HG03064 (cell line): ENCODE measurements at regions not wholly inside any gene's neighbourhood (a gene's known extent, or its start where the extent isn't known, plus 50 kb on each side); places are given as distances from the start of the nearest gene placed in this dataset.
"Not testable (repeated sequence)": the region's sequence is repeated elsewhere in the genome, so short reads cannot be mapped to it uniquely, and the experiment has no call there.

ENCODE experiments used
- ATAC-seq: cut with Tn5 transposase; IDR thresholded peaks from one replicate; pipeline ENCODE4 v1.9.1; 2021; ENCODE audit warnings: low read depth; ENCODE audit not compliant: unreplicated experiment

DNA sequence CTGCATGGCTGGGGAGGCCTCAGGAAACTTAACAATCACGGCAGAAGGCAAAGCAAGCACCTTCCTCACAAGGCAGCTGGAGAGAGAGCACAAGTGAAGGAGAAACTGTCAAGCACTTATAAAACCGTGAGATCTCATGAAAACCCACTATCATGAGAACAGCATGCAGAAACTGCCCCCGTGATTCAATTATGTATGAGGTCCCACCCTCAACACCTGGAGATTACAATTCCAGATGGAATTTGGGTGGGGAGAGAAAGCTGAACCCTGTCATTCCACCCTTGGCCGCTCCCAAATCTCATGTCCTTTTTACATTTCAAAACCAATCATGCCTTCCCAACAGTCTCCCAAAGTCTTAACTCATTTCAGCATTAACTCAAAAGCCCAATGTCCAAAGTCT is 107.2 kb upstream of the ECI2 start:
- no peak for ATAC-seq

DNA sequence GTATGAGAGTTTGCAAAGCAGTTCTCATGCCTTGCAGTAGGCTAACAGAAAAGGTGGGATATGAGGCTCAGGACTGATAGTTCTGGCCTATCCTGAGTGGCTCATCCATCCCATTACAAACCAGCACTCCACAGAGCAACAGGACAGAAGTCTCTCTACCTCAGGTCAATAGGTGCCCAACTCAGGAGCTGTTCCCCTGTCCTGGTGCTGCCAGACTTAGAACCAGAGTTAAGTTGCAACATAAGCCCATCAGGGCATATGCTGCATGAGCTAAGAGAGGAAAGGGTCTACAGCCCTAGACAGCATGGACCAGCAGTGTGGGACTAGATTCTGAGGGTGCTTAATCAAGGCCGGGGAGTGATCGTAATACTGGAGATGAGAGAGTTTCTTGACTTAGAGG is 104.8 kb upstream of the ECI2 start:
- no peak for ATAC-seq

DNA sequence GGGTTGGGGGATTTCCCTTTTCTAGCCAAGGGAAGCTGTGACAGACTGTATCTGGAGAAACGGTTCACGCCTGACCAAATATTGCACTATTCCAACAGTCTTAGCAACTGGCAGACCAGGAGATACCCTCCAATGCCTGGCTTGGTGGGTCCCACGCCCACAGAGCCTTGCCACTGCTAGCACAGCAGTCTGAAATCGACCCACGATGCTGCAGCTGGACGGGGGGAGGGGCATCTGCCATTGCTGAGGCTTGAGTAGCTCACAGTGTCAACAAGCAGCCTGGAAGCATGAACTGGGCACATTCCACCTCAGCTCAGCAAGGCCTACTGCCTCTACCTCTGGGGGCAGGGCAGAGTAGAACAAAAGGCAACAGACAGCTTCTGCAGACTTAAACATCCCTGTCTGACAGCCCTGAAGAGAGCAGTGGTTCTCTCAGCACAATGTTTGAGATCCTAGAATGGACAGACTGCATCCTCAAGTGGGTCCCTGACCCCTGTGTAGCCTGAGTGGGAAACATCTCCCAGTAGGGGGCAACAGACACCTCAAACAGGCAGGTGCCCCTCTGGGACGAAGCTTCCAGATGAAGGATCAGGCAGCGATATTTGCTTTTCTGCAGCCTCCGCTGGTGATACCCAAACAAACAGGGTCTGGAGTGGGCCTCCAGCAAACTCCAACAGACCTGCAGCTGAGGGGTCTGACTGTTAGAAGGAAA is 89.9 kb upstream of the ECI2 start:
- no peak for ATAC-seq

- no peak for ATAC-seq
Observed at GRCh38 chr6:4224067-4224978, 88.9 kb upstream of the ECI2 start.

DNA sequence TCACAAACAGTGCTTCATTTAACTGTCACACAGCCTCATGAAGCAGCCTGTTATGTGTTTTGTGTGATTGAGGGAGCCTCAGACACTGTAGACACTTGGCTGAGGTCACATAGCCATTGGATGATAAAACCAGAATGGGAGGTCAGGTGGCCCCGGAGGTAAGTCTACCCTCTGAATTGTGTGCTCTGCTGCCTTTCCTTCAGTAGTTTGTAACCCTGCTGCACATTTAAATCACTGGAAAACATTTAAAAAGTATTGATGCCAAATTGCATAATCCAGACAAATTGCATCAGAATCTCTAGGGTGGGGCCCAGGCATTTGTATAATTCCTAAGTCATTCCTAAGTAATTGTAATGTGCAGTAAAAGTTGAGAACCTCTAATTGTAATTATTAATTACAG is 85.2 kb upstream of the ECI2 start:
- ATAC-seq, result no peak

DNA sequence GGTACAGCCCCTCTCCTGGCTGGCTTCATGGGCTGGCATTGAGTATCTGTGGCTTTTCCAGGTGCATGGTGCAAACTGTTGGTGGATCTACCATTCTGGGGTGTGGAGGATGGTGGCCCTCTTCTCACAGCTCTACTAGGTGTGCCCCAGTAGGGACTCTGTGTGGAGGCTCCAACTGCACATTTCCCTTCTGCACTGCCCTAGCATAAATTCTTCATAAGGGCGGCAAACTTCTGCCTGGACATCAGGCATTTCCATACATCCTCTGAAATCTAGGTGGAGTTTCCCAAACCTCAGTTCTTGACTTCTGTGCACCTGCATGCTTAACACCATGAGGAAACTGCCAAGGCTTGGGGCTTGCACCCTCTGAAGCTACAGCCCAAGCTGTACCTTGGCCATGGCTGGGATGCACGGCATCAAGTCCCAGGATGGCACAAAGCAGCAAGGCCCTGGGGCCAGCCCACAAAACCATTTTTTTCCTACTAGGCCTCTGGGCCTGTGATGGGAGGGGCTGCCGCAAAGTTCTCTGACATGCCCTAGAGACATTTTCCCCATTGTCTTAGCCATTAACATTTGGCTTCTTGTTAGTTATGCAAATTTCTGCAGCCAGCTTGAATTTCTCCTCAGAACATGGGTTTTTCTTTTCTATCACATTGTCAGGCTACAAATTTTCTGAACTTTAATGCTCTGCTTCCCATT is 83.4 kb upstream of the ECI2 start:
- ATAC-seq, result not testable (repeated sequence)

DNA sequence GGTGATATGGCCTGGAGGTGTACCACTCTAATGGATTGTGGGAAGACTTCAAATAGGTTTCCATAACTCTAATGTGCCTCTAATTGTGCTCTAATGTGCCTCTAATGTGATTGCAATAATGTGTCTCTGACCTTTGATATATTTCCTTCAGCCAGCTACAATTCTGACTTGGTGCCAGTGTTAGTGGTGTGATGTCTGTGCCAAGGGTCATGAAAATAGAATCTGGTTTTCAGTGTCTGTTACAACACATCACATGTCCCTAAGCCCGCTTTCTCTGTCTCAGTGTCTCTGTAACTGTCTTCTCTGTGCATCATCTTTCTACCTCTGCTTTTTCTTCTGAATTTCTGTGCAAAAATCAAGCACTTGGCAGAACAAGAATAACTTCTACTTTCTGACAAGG is 77.2 kb upstream of the ECI2 start:
- no peak for ATAC-seq

- ATAC-seq, result no peak
Observed at GRCh38 chr6:4210629-4211419, 75.4 kb upstream of the ECI2 start.

DNA sequence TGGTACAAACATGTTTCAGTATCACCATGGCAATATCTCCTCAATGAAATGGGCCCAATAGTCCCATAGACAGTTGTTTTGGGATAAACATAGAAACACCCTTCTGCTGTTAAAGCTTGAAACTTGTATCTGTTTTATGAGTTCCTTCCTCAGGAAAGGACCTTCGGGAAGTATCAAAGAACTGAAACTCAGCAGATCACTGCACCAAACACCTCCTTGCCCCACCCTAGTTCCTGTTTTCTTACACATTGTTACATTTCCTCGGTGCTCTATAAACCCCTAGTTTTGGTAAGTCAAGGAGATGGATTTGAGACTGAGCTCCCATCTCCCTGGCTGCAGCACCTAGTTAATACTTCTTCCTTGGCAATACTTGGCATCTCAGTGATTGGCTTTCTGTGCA is 73.8 kb upstream of the ECI2 start:
- ATAC-seq, result no peak

DNA sequence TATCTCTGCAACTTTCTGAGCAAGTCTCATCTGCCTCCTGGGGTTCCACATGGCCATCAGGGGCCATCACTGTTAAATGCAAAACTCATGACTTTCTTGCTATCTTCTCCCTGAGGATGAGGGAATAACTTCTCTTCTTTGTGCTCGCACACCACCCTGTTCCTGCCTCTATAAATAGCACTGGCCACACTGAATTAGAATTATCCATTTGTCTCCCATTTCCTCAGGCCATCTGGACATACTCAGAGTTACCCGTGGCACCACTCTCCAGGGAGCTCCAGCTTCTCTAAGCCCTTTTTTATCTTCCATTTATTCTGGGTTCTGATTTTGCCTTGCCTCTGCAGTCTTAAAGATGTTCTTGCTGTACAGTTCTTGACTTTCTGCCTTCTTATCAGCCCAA is 72.8 kb upstream of the ECI2 start:
- ATAC-seq, result no peak

DNA sequence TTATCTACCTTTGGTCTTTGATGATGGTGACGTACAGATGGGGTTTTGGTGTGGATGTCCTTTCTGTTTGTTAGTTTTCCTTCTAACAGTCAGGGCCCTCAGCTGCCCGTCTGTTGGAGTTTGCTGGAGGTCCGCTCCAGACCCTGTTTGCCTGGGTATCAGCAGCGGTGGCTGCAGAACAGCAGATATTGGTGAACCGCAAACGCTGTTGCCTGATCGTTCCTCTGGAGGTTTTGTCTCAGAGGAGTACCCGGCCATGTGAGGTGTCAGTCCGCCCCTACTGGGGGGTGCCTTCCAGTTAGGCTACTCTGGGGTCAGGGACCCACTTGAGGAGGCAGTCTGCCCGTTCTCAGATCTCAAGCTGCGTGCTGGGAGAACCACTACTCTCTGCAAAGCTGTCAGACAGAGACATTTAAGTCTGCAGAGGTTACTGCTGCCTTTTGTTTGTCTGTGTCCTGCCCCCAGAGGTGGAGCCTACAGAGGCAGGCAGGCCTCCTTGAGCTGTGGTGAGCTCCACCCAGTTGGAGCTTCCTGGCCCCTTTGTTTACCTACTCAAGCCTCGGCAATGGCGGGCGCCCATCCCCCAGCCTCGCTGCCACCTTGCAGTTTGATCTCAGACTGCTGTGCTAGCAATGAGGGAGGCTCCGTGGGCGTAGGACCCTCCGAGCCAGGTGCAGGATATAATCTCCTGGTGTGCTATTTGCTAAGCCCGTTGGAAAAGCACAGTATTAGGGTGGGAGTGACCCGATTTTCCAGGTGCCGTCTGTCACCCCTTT is 68.5 kb upstream of the ECI2 start:
- not testable (repeated sequence) for ATAC-seq

- no peak for ATAC-seq
Observed at GRCh38 chr6:4192627-4193026, 57.3 kb upstream of the ECI2 start.

- ATAC-seq, result no peak
Observed at GRCh38 chr6:4192173-4192572, 56.8 kb upstream of the ECI2 start.

GRCh38 chr6:4191271-4191721 is 55.9 kb upstream of the ECI2 start:
- ATAC-seq, result no peak

- ATAC-seq, result no peak
Observed at GRCh38 chr6:4189249-4189648, 53.9 kb upstream of the ECI2 start.

DNA sequence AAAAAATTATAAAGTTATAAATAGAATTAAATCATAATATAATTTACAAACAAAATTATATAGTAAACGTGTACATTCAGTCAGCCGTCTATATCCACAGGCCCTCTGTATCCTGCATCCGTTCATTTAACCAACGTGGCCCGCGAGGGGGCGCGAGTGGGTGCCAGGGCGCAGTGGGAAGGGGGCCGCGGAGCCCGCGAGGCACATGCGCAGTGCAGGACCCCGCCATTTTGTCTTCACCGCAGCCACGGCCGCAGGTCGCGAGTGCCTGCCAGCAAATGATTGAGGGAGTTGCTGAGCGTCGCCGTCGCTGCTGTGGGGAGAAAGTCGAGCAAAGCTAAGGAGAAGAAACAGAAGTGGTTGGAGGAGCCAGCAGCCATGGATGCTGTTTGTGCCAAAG is 53.4 kb upstream of the ECI2 start:
- no peak for ATAC-seq

- ATAC-seq, result no peak
Observed at GRCh38 chr6:4187480-4187879, 52.1 kb upstream of the ECI2 start.

GRCh38 chr6:4186385-4186784 is 51.0 kb upstream of the ECI2 start:
- no peak for ATAC-seq

DNA sequence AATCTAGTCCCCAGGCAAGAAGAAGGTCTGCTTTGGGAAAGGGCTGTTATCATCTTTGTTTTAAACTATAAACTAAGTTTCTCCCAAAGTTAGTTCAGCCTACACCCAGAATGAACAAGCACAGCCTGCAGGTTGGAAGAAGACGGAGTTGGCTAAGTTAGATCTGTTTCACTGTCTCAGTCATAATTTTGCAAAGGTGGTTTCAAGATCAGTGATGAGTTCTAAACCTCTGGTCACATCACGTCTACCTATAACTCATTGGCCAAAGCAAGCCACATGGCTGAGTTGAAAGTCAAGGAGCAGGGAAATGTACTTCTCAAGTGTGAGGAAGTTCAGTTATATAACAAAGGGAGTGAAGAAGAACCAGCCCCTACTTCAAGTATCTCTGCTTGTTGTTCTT is 50.5 kb upstream of the ECI2 start:
- ATAC-seq, result no peak

- ATAC-seq, result no peak
Observed at GRCh38 chr6:4185419-4185818, 50.0 kb upstream of the ECI2 start.
